OCI-LY1 (cell line): ENCODE measurements at regions not wholly inside any gene's neighbourhood (a gene's known extent, or its start where the extent isn't known, plus 50 kb on each side); places are given as distances from the start of the nearest gene placed in this dataset.

ENCODE experiments used
- H2AFZ ChIP-seq: fragments of 200-600 bp; sonication (generic), shearing (Covaris generic); 2 replicates; pipeline ENCODE4 v1.6.0; 2014; ENCODE audit warnings: antibody characterized with exemption, mild to moderate bottlenecking, low read length
- H3F3A ChIP-seq: fragments of 200-600 bp; sonication (generic), shearing (Covaris generic); 2 replicates; pipeline ENCODE4 v1.6.0; 2014; ENCODE audit warnings: mild to moderate bottlenecking, antibody characterized with exemption, low read length, moderate library complexity; ENCODE audit not compliant: insufficient read depth
- H3K27ac ChIP-seq: fragments of 200-600 bp; sonication (generic); 2 replicates; pipeline ENCODE4 v1.5.1; 2014; ENCODE audit warnings: low read length, mixed run types, mild to moderate bottlenecking, low read depth; ENCODE audit not compliant: poor library complexity, severe bottlenecking
- H3K27me3 ChIP-seq: fragments of 200-600 bp; sonication (generic); 2 replicates; pipeline ENCODE4 v1.6.0; 2014; ENCODE audit warnings: antibody characterized with exemption, mild to moderate bottlenecking, low read length, moderate library complexity; ENCODE audit not compliant: insufficient read depth
- H3K36me3 ChIP-seq: fragments of 200-600 bp; sonication (generic); 2 replicates; pipeline ENCODE4 v1.6.1; 2014; ENCODE audit warnings: mild to moderate bottlenecking, antibody characterized with exemption, low read length, moderate library complexity, mixed read lengths; ENCODE audit not compliant: insufficient read depth
- H3K4me1 ChIP-seq: fragments of 200-600 bp; sonication (generic); 2 replicates; pipeline ENCODE4 v1.5.1; 2014; ENCODE audit warnings: mild to moderate bottlenecking, low read length, moderate library complexity; ENCODE audit not compliant: insufficient read depth, severe bottlenecking
- H3K4me2 ChIP-seq: fragments of 200-600 bp; sonication (generic), shearing (Covaris generic); 2 replicates; pipeline ENCODE4 v1.6.1; 2014; ENCODE audit warnings: low read length
- H3K4me3 ChIP-seq: fragments of 200-600 bp; sonication (generic); 2 replicates; pipeline ENCODE4 v1.5.1; 2014; ENCODE audit warnings: low read length, low read depth, mild to moderate bottlenecking, mixed read lengths; ENCODE audit not compliant: poor library complexity, severe bottlenecking
- H3K79me2 ChIP-seq: fragments of 200-600 bp; shearing (Covaris generic); 2 replicates; pipeline ENCODE4 v1.6.1; 2016; ENCODE audit warnings: mixed run types, low read length, mixed read lengths; ENCODE audit not compliant: insufficient read depth
- H3K9ac ChIP-seq: fragments of 200-600 bp; sonication (generic), shearing (Covaris generic); 2 replicates; pipeline ENCODE4 v1.6.1; 2014; ENCODE audit warnings: mild to moderate bottlenecking, low read length, mixed read lengths
- H3K9me2 ChIP-seq: fragments of 200-600 bp; sonication (generic), shearing (Covaris generic); 2 replicates; pipeline ENCODE4 v1.6.1; 2014; ENCODE audit warnings: low read depth, mild to moderate bottlenecking, low read length, mixed read lengths
- H3K9me3 ChIP-seq: fragments of 200-600 bp; shearing (Covaris generic); 2 replicates; pipeline ENCODE4 v1.6.1; 2014; ENCODE audit warnings: low read length, mixed read lengths
- H4K20me1 ChIP-seq: fragments of 200-600 bp; sonication (generic), shearing (Covaris generic); 2 replicates; pipeline ENCODE4 v1.6.0; 2016; ENCODE audit warnings: mild to moderate bottlenecking, low read length; ENCODE audit not compliant: insufficient read depth
- EZH2 ChIP-seq: fragments of 200-600 bp; sonication (generic), shearing (Covaris generic); IDR thresholded peaks from 2 replicates; pipeline ENCODE4 v1.8.0; 2017; ENCODE audit warnings: borderline replicate concordance, mixed run types, mild to moderate bottlenecking, antibody characterized with exemption, low read length, moderate library complexity, mixed read lengths
- TF ChIP-seq, protein P1 (sequence below): fragments of 200-600 bp; sonication (generic), shearing (Covaris generic); IDR thresholded peaks from 2 replicates; pipeline ENCODE4 v1.5.1; 2017; ENCODE audit warnings: mild to moderate bottlenecking, antibody characterized with exemption, low read length, moderate library complexity, mixed read lengths

- H4K20me1 ChIP-seq, result no peaks in the 10 kb centered on the region
- H3K4me3 ChIP-seq, result no peak overlapping the region
- no peaks in the 10 kb centered on the region for H3K79me2 ChIP-seq
- H3K4me1 ChIP-seq, result no peaks in the 10 kb centered on the region
- no peaks in the 10 kb centered on the region for H3F3A ChIP-seq
- no peaks in the 10 kb centered on the region for H3K9me2 ChIP-seq
- TF ChIP-seq, protein P1, sequence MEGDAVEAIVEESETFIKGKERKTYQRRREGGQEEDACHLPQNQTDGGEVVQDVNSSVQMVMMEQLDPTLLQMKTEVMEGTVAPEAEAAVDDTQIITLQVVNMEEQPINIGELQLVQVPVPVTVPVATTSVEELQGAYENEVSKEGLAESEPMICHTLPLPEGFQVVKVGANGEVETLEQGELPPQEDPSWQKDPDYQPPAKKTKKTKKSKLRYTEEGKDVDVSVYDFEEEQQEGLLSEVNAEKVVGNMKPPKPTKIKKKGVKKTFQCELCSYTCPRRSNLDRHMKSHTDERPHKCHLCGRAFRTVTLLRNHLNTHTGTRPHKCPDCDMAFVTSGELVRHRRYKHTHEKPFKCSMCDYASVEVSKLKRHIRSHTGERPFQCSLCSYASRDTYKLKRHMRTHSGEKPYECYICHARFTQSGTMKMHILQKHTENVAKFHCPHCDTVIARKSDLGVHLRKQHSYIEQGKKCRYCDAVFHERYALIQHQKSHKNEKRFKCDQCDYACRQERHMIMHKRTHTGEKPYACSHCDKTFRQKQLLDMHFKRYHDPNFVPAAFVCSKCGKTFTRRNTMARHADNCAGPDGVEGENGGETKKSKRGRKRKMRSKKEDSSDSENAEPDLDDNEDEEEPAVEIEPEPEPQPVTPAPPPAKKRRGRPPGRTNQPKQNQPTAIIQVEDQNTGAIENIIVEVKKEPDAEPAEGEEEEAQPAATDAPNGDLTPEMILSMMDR, result no peak
- no peak for TF ChIP-seq EZH2
- no peaks in the 10 kb centered on the region for H3K27me3 ChIP-seq
- no peak overlapping the region for H3K27ac ChIP-seq
- no peak overlapping the region for H3K4me2 ChIP-seq
- no peak overlapping the region for H2AFZ ChIP-seq
- no peak overlapping the region for H3K9ac ChIP-seq
- H3K36me3 ChIP-seq, result no peaks in the 10 kb centered on the region
- no peaks in the 10 kb centered on the region for H3K9me3 ChIP-seq
Measured at GRCh38 chr5:30034870-30035269, 1158.6 kb upstream of the CDH6 start.

DNA sequence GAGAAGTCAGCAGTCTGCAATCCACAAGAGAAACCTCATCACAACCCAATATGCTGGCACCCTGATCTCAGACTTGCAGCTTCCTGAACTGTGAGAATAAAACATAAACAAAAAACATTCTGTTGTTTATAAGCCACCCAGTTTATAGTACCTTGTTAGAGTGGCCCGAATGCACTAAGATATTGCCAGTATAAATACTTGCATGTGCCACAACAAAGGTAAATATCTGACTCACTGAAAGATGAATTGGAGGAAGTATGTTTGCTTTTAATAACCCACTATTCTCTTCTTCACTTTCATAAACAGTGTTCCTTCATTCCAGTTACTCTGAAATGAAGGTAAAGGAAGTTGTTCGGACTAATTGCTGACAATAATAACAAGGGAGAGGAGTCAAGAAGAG lies 1163.4 kb upstream of the CDH6 start:
- Histone ChIP-seq H3K36me3 (no peaks in the 10 kb centered on the region), H3K27me3 (no peaks in the 10 kb centered on the region), H3K4me3 (no peak overlapping the region), H3K79me2 (no peaks in the 10 kb centered on the region), H3K9me3 (no peaks in the 10 kb centered on the region), H3K9me2 (no peaks in the 10 kb centered on the region), H4K20me1 (no peaks in the 10 kb centered on the region), H2AFZ (no peak overlapping the region), H3K9ac (no peak overlapping the region), H3K4me1 (no peaks in the 10 kb centered on the region), H3F3A (no peaks in the 10 kb centered on the region), H3K27ac (no peak overlapping the region), H3K4me2 (no peak overlapping the region)
- TF ChIP-seq EZH2, result no peak
- TF ChIP-seq, protein P1, result no peak

- Histone ChIP-seq H3K79me2 (no peaks in the 10 kb centered on the region), H3K4me1 (no peaks in the 10 kb centered on the region), H3K9me3 (no peaks in the 10 kb centered on the region)
Measured at GRCh38 chr5:30001826-30002225, 1191.7 kb upstream of the CDH6 start.

More at GRCh38 chr5:30001826-30002225, 1191.7 kb upstream of the CDH6 start:
- H3K4me3 ChIP-seq, result no peak overlapping the region
- no peak overlapping the region for H2AFZ ChIP-seq
- TF ChIP-seq EZH2, result no peak
- TF ChIP-seq, protein P1, result no peak
- H3K27me3 ChIP-seq, result no peaks in the 10 kb centered on the region
- H3K36me3 ChIP-seq, result no peaks in the 10 kb centered on the region
- H3K27ac ChIP-seq, result no peak overlapping the region
- no peak overlapping the region for H3K4me2 ChIP-seq
- no peaks in the 10 kb centered on the region for H4K20me1 ChIP-seq
- H3F3A ChIP-seq, result no peaks in the 10 kb centered on the region
- H3K9ac ChIP-seq, result no peak overlapping the region
- no peaks in the 10 kb centered on the region for H3K9me2 ChIP-seq
